ENCODE measurements at regions not wholly inside any gene's neighbourhood (a gene's known extent, or its start where the extent isn't known, plus 50 kb on each side); places are given as distances from the start of the nearest gene placed in this dataset.

DNA sequence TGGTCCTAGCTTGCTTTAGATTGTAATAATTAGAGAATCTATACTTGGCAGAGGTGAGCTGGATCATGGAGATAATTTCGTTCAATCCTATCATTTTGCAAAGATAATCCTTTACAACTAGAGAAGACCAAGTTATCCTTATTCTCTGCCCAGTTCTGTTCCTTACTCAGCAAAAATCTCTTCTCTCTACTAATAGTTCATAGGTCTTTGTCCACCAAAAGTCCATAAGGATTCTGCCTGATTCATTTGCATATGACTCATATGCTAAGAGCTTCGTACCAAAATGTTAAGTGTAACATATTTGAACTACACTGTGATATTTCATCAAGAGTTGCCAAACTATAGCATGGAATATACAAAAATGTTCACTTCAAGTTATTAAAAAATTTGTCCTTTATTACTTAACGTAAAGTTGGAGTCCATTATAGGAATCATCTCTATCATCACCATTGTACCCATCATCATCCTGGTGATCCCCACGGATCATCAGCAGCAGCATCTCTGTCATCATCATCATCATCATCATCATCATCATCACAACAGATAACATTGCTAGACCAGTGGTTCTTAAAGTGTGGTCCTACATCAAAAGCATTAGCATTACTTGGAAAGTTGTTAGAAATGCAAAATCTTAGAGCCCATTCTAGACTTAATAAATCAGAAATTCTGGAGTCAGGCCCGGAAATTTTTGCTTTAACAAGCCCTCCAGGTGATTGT is 463.0 kb downstream of the DHX35 start:
- TF ChIP-seq CTCF (conservative IDR thresholded peaks at IDR 0.05) (no peak), EZH2 (IDR thresholded peaks at IDR 0.05; ENCODE audit: low read depth) (no peak)
